ENCODE measurements at regions not wholly inside any gene's neighbourhood (a gene's known extent, or its start where the extent isn't known, plus 50 kb on each side); places are given as distances from the start of the nearest gene placed in this dataset.

- no peak for TF ChIP-seq CTCF (IDR thresholded peaks at IDR 0.05)
- H3K27ac ChIP-seq, result no peak overlapping the region
- H3K36me3 ChIP-seq, result no peaks in the 10 kb centered on the region
- peaks cover 0 to 10% (median 0%) of the 10 kb centered on the region in 9 donors for H3K27me3 ChIP-seq
- DNase-seq (no peak), ATAC-seq (no peak)
- intact Hi-C loops (cut with DNase I), result no loop called here
- peaks cover 0 to 12% (median 0%) of the 10 kb centered on the region in 12 donors for H3K9me3 ChIP-seq
- WGBS, 4 donors, result 83 to 87% (median 84%) methylated on average over 1 of the region's 1 CpG
- H3K4me3 ChIP-seq, result no peak overlapping the region
- no peaks in the 10 kb centered on the region for H3K4me1 ChIP-seq
These were observed 179.9 kb upstream of the PRKCQ start for GRCh38 chr10:6759961-6760360.

GRCh38 chr10:6757158-6757557 lies 177.1 kb upstream of the PRKCQ start:
- no peaks in the 10 kb centered on the region for H3K36me3 ChIP-seq
- 58 to 67% (median 63%) methylated on average over 7 of the region's 7 CpGs for WGBS, 4 donors
- no peaks in the 10 kb centered on the region for H3K4me1 ChIP-seq
- intact Hi-C loops (cut with DNase I), result no loop called here
- H3K4me3 ChIP-seq, result no peak overlapping the region
- H3K27ac ChIP-seq, result no peak overlapping the region
- peaks cover 0 to 12% (median 0%) of the 10 kb centered on the region in 12 donors for H3K9me3 ChIP-seq
- DNase-seq, result no peak
- TF ChIP-seq CTCF (IDR thresholded peaks at IDR 0.05) (no peak), POLR2A (IDR thresholded peaks at IDR 0.05) (no peak)
- ATAC-seq, result no peak
- H3K27me3 ChIP-seq, result peaks cover 0 to 3% (median 0%) of the 10 kb centered on the region in 9 donors

- Histone ChIP-seq H3K4me3 (no peak overlapping the region), H3K36me3 (no peaks in the 10 kb centered on the region), H3K27ac (no peak overlapping the region), H3K9me3 (peaks cover 0 to 12% (median 0%) of the 10 kb centered on the region in 12 donors), H3K4me1 (no peaks in the 10 kb centered on the region), H3K27me3 (peaks cover 0 to 3% (median 0%) of the 10 kb centered on the region in 9 donors)
- ATAC-seq (no peak), DNase-seq (no peak)
- no peak for TF ChIP-seq POLR2A (IDR thresholded peaks at IDR 0.05)
- TF ChIP-seq CTCF (IDR thresholded peaks at IDR 0.05), result no peak
- WGBS, 4 donors, result 65 to 82% (median 70%) methylated on average over 2 of the region's 2 CpGs
- intact Hi-C loops (cut with DNase I), result no loop called here
These were observed 176.6 kb upstream of the PRKCQ start for GRCh38 chr10:6756716-6757115.

DNA sequence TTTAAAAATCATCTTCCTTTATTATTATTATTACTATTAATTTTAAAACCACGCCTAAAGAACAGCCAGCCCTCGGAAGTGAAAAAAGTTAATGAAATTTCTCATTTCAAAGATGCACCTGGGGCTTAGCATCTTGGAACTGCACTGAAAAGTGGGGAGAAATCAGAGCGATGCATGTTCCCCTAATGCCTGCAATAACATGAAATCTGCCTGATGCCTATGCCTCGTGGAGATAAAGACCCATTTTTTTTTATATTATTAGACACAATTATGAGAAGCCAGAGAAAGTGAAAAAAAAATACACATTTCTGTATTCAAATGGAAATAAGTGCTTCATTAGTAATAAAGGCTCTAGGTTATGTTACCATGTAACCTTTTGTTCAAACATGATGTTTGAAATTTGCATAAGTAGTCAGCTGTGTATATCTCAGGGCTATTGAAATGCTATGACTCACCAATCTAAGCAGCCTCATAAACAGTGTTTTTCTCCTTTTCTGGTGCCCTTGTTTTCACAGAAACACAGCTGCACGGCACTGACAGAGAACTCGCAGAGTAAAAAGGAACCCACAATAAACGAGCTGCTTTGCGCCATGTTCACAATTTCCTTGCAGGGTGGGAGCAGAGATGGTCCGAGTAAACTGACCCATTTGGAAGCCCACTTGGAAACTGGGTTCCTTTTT lies 175.8 kb upstream of the PRKCQ start:
- TF ChIP-seq POLR2A (IDR thresholded peaks at IDR 0.05) (no peak), CTCF (IDR thresholded peaks at IDR 0.05) (no peak)
- DNase-seq (no peak), ATAC-seq (no peak)
- Histone ChIP-seq H3K4me1 (no peaks in the 10 kb centered on the region), H3K36me3 (no peaks in the 10 kb centered on the region), H3K9me3 (peaks cover 0 to 7% (median 0%) of the 10 kb centered on the region in 12 donors), H3K27ac (no peak overlapping the region), H3K27me3 (peaks cover 0 to 3% (median 0%) of the 10 kb centered on the region in 9 donors), H3K4me3 (no peak overlapping the region)
- intact Hi-C loops (cut with DNase I), result no loop called here
- WGBS, 4 donors, result 70 to 78% (median 71%) methylated on average over 9 of the region's 9 CpGs
